NCI-H187 (cell line): ENCODE measurements at regions not wholly inside any gene's neighbourhood (a gene's known extent, or its start where the extent isn't known, plus 50 kb on each side); places are given as distances from the start of the nearest gene placed in this dataset.
"Not testable (repeated sequence)": the region's sequence is repeated elsewhere in the genome, so short reads cannot be mapped to it uniquely, and the experiment has no call there.

Source experiments
- DNase-seq, 2 experiments: peaks; one replicate each; lab custom pipeline; 2025; lab: John Stamatoyannopoulos, UW

DNA sequence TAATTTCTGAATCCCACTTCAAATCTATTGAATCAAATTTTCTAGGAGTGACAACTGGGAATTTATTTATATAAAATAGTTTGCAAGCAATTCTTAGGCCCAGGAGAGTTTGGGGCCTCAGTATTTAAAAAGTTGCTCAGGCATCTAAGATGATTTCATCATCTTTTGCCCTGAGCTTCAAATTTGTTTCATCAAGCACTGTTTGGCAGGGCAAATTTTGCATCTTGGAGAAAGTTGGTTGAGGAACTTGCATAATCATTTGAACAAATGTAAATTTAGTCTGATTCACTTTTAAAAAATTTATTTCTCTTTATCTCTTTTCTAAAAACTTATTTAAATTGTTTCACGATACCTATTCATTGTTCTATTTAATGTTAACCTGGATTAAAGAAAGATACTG is 702.8 kb downstream of the SI start:
- DNase-seq: no peak

DNA sequence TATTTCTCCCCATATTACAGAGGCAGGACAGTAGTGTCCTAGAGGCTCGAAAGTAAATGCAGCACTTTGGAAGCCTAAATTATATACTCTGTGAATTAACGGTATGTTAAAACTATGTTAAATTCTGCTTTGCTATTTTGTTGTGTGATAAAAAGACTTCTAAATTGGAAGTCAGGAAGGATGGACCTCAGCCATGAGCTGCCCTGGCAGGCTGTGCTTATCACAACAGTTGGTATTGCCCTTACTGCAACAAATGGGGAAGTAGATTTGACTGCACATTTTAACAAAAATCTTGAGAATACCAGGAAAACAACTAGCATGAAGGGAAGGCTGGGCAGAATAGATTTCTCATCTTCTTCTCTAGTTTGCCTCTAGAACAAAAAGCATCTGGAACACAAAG is 706.6 kb downstream of the SI start:
- DNase-seq: no peak

- no peak for DNase-seq
These were observed 707.3 kb downstream of the SI start for GRCh38 chr3:164370970-164371369.

GRCh38 chr3:164365242-164365641 is 713.1 kb downstream of the SI start:
- no peak for DNase-seq

GRCh38 chr3:164364111-164364510 is 714.2 kb downstream of the SI start:
- no peak for DNase-seq

- DNase-seq: no peak
These were observed 717.4 kb downstream of the SI start for GRCh38 chr3:164360738-164361406.

- no peak for DNase-seq
These were observed 718.2 kb downstream of the SI start for GRCh38 chr3:164360078-164360578.

DNA sequence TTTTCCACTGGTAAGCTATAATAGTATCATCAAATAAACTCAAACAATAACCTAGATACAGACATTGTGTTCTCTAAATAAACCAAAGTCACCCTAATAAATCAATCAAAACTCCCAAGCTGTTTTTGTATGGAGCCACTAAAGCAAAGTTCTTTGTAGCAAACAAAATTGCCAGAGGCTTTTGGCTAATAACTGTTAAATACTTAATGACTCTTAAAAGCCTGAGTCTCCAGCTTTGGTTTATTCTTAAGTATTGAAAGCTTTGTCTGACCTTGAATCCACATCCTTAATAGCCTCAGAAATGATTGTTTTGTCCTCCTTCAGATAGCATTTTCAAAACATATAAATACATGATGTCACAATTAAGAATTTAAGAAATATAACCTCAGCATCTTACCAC is 725.3 kb downstream of the SI start:
- no peak for DNase-seq

DNA sequence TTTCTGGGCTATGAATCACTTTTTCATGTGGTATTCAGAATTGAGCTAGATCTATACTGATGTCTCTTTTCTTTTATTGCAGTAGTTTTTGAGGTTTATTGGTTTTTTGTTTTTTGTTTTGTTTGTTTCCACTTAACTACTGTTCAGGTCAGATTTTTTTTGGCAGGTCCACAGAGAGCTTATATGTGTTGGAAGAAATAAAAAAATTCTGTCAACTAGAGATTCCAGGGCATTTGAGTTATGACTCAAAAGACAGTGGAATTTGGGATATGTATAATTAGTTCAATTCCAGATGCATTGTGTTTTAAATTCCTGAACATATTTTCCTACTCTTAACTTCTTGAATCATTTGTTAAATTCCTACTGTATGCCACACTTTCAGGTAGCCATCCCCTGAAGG is 727.2 kb downstream of the SI start:
- DNase-seq: no peak

GRCh38 chr3:164342206-164342605 is 736.1 kb downstream of the SI start:
- not testable (repeated sequence) for DNase-seq

DNA sequence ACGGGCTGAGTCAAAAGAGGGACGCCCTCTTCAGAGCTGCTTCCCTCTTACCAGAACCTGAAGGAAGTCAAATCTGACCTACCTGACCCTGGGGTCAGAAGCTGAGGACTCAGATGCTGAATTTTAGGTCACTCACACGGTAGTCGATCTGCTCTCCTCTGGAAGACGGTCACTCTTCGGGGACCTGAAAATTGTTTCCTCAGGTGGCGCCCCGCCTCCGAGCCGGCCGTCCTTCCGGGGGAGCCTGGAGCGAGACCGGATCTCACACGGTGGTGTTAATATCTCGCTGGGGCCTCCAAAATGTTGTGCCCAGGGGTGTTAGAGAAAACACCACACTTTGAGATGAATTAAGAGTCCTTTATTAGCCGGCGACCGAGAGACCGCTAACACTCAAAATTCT is 737.2 kb downstream of the SI start:
- DNase-seq: no peak

DNA sequence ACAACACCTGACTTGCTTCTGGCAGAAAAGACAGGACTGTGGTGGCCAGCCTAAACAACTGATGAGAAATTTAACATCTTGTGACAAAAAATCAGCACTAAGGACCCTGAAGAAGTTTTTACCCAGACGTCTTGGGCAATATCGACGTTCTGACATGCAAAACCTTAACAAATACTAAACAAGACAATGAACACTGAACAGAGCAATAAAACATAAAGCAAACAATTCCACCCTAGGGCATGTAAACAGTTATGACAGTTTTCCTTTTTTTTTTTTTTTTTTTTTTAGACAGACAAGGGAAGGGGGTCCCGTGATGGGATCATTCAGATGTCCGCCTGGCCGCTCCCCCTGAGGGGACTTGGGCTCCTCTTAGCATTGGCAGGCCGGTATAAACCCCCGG is 738.0 kb downstream of the SI start:
- no peak for DNase-seq

DNA sequence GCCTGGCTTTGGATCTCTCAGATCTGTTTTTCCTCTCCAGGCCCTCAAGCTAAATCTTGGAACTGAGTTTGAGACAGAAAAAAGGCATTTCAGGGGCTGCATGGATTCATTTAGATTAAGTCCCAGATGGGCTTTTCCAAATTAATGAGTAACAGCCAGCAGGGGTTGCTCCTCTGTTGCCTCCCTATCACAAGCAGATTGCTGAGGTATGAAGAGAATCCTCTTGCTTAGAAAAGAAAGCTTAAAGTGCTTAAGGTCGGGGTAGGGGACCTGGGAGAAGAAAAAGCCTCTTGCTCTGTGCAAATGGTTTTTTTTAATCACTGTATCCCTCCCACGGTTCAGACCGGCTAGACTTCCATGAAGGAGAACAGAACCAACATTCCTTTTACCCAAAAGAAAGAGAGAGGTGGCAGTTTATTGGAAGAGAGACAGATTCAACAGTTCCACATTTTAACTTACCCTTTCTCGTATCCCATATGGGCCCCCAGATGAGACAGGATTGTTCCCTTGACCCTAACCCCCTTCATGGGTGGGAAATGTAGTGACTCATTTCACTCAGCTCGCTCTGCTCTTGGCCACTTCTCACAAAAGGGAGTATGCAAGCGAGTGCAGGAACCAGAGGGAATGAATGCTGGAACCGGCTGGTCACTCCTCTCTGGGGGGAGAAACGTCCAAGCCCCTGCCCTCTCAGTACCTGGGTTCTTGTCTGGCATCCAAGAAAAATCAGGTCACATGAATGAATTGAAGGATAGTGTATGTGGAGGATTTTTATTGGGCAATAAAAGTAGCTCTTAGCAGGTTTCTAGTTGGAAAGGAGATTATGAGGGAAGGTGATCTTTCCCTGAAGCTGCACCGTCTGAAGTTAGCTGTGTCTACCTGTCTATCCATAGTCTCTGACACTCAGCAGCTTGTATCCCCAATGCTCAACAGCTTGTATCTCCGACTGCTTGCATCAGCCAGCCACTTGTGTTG is 745.2 kb downstream of the SI start:
- DNase-seq: no peak

GRCh38 chr3:164326714-164327113 is 751.6 kb downstream of the SI start:
- DNase-seq: no peak

DNA sequence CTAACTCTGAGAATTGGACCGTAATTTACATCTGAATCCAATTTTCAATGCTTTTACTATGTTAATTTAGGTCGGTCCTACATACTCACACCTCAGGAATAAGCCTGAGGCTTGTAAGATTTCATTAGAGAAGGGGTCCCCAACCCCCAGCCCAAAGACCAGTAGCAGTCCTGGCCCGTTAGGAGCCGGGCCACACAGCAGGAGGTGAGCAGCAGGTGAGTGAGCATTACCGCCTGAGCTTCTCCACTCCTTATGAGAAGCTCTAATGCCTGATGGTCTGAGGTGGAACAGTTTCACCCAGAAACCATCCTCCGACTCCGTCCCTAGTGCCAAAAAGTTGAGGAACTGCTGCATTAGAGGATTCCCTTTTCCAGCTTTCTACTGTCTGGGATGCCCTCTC is 757.3 kb downstream of the SI start:
- no peak for DNase-seq

DNA sequence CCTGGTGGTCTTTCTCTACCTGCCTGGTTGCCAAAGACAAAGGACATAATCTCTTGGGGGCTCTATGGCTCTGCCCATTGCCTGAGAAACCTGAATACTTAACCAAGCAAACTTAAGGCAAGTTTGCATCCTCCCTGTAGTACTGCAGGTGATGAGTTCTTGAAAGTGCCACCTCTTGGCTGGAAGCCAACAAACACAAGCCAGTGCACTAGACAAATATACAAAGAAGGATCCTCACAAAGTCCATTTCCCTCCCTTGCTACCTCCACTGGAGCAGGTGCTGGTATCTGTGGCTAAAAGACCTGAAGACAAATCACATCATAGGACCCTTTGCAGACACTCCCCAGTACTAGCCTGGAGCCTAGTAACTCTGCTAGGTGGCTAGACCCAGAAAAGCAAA is 772.3 kb downstream of the SI start:
- DNase-seq: no peak

DNA sequence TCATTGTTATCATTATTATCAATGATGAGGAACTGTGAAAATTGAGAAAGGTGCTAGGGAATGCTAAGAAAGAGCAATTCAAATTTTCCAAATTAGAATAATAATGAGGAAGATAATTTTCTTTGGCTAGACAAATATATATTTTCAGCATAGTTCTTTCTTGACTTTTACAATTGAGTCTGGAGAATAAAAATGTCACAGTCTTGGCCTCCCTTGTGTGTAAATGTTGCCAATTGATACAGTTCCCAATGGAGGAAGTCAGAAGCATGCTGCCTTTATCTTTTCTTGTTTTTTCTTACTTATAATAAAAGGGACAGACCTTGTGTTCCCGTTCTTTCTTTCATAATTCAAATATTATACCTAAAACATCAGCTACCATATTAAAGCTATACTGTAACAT is 774.4 kb downstream of the SI start:
- no peak for DNase-seq

GRCh38 chr3:164302622-164303021 is 775.7 kb downstream of the SI start:
- no peak for DNase-seq

DNA sequence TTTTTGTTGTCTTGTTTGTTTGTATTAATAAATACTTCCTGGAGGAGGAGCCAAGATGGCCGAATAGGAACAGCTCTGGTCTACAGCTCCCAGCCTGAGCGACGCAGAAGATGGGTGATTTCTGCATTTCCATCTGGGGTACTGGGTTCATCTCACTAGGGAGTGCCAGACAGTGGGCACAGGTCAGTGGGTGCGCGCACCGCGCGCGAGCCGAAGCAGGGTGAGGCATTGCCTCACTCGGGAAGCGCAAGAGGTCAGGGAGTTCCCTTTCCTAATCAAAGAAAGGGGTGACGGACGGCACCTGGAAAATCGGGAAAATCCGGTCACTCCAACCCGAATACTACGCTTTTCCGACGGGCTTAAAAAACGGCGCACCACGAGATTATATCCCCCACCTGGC is 786.8 kb downstream of the SI start:
- DNase-seq: not testable (repeated sequence)

DNA sequence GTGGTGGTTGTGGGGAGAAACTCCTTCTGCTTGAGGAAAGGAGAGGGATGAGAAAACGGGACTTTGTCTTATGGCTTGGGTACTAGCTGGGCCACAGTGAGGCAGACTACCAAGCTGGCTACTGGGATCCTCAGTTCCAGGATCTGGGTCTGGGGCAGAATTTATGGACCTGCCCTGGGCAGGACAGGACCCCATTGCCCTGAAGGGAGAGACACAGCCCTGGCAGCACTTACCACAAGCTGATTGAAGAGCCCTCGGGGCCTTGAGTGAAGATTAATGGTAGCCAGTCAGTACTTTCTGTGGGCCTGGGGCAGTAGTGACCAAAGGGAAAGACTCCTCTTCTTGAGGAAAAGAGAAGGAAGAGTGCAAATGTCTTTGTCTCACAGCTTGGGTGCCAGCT is 799.7 kb downstream of the SI start:
- DNase-seq: no peak

DNA sequence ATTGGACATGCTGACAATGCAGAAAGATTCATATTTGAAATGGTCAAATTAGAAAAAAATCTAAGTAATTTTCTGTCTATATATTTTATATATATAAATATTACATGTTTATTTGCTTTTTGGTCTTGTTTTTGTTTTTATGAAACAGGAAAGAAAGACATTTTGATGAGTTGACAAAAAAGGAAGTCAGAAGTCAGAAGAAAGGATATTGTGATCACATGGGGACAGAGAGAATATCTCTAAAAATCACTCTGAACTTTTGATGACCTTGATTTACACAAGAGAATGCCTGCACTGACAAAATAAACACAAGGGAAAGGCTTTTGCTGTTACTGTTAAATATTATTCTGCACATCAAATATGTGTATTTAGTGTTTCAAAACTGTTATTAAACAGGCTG is 811.2 kb downstream of the SI start:
- no peak for DNase-seq

- no peak for DNase-seq
These were observed 827.4 kb downstream of the SI start for GRCh38 chr3:164250923-164251322.

DNA sequence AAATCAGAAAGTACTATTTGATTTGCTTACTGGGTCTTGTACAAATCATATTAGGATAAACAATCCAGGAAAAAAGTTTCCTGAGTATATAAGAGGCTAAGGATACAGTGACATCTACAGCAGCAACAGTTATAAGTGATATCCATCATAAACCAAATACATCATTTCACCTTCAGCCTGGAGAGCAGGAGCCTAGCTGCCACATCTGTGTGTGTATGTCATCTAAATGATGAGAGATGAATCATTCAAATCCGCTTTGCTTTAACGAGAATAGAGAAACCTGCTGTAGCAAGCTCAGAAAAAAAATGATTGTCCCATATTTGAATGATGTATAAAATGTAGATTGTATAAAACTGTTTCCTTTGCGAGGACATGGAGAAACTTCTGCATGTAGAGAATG is 841.4 kb downstream of the SI start:
- DNase-seq: no peak
